ENCODE measurements at regions not wholly inside any gene's neighbourhood (a gene's known extent, or its start where the extent isn't known, plus 50 kb on each side); places are given as distances from the start of the nearest gene placed in this dataset.

- no peak for TF ChIP-seq POLR2A (IDR thresholded peaks at IDR 0.05)
- no peak for TF ChIP-seq CTCF (IDR thresholded peaks at IDR 0.05)
These were observed 76.6 kb downstream of the EMP1 start for GRCh38 chr12:13273097-13273496.

All from breast epithelium (tissue), 3 donors.